ENCODE measurements at regions not wholly inside any gene's neighbourhood (a gene's known extent, or its start where the extent isn't known, plus 50 kb on each side); places are given as distances from the start of the nearest gene placed in this dataset.
A peak's percentile ranks its signal among the peaks of the same experiment; 100 is the strongest.
"Not testable (repeated sequence)": the region's sequence is repeated elsewhere in the genome, so short reads cannot be mapped to it uniquely, and the experiment has no call there.

DNA sequence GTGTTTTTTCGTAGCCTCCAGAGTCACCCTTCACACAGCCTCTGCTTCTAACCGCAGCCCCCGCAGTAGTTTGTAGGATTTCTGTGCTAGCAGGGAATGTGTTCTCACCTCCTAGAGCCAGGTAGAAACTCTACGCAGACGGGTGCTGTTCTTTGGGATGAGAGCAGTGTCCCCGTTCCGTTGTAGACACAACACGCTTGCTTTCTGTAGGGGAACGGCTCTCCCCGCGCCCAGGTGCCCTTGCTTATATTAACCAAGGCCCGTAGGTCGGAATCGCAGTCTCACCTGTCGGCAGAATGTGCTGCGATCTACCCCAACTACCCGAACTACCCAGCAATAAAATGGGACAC lies 111.8 kb upstream of the NBPF11 start:
- DNase-seq = no peak

DNA sequence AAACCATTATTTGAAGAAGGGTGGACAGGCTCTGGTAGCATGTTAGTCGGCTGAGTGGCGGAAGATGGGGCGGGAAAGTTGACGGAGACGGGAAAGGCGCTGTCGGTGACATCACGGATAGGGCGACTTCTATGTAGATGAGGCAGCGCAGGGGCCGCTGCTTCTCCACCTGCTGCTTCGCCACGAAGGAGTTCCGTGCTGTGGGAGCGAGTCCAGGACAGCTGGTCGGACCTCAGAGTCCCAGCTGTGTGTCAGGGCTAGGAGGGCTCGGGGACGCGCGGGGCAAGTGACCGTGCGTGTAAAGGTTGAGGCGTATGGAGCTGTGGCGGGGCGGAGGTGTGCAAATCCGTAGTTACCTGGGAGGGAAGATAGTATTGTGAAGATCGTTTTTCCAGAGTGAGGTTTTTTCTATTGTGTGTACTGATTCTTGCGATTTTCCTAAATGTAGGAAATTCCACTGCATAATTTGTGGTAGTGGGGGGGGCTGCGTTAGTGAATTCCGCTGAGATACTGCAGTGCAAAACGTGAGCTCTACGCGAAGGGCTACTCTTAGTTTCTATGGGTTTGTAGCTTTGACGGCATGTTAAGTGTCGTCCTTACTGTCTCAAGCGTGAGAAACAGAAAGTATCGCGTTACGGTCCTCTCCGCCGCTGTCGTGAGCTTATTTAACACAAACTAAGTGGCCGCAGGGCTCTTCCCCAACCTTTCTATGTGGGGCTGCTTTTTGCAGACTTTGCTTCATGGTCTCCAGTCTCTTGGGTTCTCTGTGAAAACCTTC lies 111.2 kb upstream of the NBPF11 start:
- peak; percentile 77 for DNase-seq

DNA sequence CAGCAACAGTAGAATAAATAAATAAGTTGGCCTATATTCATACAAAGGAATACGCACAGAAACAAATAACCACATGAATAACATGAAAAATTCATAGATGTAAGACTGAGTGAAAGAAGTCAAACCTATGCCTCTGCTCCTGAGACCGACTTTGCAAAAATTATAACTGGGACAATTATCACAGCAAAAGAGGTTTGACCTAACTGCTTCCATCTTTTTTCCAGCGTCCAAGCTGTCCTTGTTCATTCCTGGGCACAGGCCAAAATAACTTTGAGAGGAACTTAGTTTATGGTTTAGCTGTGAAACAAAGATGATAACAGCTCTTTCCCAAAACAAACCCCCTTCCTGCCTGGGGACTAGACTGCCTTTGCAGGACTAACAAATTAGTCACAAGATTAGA lies 109.6 kb upstream of the NBPF11 start:
- not testable (repeated sequence) for DNase-seq

DNA sequence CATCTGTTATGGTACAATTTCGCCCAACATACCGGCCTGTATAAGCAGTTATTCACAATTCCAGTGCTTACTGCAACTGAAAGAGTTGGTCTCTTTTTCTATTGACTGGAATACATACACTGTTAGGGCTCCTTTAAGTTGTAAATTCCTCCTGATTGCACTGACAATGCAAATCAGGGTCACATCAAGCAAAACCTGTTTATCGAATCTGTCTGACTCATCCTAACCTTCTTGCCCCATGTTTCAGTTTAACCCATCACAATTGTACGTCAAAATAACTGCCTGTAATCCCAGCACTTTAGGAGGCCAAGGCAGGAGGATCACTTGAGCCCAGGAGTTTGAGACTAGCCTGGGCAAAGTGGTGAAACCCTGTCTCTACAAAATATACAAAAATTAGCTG lies 105.8 kb upstream of the NBPF11 start:
- not testable (repeated sequence) for DNase-seq

DNA sequence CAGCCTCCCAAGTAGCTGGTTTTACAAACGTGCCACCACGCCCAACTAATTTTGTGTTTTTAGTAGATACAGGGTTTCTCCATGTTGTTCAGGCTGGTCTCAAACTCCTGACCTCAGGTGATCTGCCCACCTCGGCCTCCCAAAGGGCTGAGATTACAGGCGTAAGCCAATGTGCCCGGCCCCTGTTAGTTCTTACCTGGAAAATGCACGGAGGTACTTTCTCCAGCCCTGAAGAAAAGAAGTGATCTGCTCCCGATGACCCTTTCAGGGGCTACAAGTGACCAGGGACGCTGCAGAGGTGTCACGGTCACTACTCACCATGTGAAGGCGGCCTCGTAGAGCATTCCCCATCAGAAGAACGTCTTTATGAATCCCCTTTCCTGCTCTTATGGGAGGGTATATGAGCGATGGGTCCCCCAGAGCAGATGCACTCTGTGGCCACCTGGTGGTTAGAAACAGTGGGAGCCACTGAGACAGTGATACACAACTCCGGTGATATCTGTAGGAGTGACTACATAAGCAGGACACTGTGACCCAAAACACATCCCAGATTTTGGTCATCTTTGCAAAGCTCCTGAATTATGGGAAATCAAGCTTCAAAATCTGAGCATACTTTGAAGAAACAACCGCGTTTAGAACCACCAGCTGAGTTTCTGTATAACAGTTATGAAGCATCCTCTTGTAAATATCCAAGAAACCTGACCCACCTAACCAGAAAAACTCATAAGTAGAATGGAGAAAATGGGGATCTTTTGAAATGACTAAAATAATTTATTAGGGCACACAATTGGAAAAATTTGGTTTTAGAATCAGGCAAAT lies 102.7 kb upstream of the NBPF11 start:
- peak; percentile 33 for DNase-seq

DNA sequence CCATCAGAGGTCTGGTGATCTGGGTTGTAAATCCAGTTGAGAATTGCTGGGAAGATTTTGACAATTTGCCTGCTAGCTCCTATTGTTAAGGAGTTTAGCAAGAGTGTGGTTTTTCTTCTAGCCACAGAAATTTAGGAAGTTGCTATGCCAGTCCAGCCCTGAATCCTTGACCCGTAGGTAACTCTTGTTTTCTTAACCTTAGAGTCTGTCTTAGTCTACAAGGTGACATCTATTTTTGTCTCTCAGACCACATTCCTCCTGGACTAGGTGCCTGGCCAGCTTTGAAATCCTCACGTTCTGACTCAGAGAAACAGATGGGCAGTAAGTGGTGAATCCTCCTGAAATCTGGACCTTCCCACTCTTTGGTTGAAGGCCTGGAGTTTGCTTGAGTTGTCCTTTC lies 101.7 kb upstream of the NBPF11 start:
- DNase-seq = not testable (repeated sequence)

DNA sequence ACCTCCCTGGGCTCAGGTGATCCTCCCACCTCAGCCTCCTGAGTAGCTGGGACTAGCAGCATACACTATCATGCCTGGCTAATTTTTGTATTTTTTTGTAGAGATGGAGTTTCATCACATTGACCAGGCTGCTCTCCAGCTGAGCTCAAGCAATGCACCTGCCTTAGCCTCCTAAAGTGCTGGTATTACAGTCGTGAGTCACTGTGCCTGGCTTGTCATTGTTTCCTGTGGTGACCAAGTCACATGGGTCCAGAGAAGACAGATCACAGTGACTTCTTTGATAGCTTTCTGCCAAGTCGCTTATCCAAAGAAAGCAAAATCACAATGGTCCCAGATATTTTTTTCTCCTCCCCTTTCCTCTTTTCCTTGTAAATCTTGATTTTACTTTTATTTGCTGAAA lies 96.7 kb upstream of the NBPF11 start:
- DNase-seq = not testable (repeated sequence)

DNA sequence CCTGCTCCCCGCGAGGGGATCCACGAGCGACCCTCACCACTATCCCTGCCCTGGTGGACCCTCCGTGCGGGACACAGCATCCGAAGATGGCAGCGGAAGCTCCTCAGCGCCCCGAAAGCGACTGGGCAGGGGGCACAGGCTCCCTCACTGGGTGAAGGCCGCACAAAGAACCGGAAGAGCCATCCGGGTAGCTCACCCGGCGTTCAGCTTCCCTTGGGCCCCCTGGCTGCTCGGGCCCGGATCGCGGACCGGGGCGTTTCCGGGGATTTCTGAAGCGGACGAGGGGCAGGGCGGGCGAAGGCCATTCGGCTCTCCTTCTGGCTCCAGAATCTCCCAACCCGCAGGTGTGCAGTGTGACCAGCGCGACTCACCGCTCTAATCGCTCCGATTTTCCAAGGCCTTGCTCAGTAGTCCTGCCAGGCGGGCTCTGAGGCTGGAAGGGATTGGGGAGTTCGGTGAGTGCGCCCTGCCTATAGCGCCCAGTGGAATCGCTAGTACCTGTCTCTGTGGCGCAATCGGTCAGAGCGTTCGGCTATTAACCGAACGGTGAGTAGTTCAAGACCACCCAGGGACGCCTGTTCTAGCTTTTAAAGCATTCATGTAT lies 94.3 kb upstream of the NBPF11 start:
- DNase-seq = not testable (repeated sequence)

DNA sequence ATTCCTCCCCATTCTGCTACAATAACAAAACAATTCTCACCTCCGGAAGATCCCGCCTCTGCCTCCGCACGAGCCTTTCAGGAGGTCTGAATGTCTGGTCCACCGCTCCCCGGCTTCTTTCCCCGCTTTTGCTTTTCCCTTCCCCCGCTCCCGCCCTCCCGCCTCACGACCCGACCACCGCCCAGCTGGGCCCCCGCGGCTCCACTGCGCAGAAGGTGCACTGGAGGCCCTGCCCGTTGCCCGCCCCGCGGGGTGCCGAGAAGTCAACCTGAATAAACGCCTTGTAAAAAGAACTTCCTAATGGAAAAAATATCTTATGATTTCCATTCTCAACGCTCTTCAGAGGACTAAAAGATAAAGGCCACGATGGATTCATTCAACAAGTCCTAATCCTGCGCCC lies 93.8 kb upstream of the NBPF11 start:
- not testable (repeated sequence) for DNase-seq

DNA sequence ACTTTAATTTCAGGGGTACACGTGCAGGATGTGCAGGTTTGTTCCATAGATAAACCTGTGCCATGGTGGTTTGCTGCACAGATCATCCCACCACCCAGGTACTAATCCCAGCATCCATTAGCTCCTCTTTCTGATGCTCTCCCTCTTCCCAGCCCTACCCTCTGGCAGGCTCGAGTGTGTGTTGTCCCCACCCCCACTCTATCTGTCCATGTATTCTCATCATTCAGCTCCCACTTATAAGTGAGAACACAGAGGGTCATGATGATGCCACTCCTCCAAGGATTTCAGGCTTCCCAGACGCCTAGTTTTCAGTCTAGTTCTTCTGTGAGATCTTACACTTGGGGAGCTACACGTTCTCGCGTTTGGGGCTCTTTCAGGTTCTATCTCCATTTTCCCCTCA lies 93.4 kb upstream of the NBPF11 start:
- DNase-seq = not testable (repeated sequence)

DNA sequence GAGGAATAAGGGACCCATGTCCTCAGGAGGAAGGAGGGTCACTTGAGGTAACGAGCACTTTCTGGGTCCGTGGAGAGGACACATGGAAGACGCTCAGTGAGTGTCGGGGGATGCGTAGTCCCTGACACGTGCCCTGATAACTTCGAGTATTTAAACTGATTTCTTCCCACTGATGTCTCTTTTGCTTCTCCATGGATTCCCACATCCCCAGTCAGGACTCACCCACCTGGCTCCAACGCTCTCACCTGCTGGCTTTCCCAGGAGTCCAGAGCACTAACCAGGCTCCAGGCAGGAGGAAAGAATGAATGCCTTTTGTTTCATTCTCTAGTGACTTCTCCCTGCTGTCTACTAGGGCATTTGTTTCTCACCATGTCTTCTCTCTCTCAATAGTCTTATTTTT lies 81.2 kb upstream of the NBPF11 start:
- DNase-seq = not testable (repeated sequence)

DNA sequence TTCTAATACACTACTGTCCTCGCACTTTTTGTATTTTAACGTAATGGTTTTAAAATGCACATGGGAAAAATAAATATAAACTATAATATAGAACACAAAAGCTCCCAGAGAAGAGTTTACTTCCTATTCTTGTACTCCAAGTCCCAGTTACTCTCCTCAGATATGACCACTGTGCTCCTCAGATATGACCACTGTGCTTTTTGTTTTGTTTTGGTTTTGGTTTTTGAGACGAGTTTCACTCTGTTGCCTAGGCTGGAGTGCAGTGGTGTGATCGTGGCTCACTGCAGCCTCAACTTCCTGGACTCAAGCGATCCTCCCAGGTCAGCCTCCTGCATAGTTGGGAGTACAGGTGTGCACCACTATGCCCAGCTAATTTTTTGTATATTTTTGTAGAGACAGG lies 76.8 kb upstream of the NBPF11 start:
- DNase-seq = not testable (repeated sequence)

DNA sequence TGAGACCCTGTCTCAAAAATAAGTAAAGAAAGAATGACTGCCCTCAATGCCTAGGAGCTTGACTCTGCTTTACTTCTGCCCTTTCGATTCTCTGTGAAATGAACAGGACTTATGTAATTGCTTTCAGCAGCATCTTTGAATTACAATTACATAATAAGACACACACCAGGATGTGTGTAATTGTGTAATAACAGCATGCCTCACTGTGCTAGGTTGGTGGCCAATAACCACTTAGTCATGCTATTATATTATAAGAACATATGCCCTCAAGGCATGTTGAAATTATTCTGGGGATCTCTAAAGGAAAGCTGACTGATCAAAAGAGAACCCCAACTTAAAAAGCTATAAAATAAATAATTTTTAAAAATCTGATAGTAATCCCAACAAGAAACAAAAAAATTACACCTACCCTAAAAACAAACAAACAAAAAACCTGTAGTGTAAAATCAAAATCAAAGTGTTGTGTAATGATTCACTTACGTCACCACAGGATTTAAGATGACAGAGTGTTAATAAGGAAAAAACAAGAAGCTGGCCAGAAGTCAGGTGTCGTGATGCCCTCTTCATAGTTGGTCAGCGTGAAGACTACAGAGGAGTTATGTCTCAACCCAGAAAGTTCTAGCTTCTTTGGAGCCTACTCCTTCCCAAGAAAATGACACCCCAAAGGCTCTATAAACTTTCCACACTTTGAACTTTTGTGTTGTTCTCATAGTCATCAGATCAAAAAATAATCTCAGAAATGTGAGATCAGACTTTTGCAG lies 70.5 kb upstream of the NBPF11 start:
- DNase-seq = not testable (repeated sequence)

DNA sequence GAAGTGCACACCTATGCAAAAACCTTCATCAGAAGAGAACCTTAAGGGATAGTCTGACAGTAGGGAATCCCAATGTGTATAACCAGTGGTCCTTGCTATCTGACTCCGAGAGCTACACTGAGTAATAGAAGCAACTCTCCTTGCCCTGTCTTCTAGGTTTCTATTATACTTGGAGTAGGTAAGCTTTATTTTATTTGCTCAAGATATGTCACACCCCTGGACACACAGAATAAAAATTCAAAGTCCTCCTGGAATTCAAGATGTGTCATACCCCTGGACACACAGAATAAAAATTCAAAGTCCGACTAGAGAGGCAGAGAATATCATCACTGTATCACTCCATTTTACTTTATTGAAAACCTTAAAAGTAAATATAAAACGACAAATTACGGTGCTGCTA lies 69.5 kb upstream of the NBPF11 start:
- DNase-seq = not testable (repeated sequence)

DNA sequence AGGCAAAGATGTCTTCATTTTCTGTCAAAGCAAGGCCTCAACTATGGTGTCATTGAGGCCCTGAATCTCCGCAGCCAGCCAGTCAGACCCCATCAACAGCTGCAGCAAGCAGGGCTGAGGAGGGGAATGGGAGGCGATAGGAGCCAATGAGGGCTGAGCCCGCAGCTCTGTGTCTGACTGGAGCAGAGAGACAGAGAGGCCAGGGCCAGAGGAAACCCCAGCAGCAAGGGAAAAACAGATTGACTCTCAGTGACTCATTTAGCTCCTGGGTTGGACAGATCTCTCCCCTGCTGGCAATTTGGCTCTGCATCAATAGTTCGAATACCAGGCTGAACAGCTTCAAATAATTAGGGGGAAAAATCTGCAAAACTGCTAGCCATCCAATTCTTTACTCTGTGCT lies 67.1 kb upstream of the NBPF11 start:
- DNase-seq = not testable (repeated sequence)

DNA sequence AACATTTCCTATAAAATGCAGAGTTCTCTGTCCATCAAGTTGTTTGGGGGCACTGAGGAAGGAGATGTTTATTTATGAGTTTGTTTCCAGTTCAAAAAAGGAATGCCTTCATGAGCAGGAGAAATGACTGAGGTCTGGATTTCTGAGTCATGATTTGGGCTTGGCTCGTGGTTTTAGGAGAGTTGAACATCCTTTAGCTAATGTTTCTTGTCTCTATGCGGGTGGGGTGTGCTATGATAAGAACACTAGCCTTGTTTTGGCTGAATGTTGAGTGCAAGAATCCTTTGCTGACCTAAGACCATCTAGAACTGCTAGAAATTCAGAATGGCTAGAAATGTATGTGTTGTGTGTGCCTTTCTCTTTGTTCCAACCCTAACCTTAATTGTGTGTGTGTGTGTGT lies 59.1 kb upstream of the NBPF11 start:
- not testable (repeated sequence) for DNase-seq

DNA sequence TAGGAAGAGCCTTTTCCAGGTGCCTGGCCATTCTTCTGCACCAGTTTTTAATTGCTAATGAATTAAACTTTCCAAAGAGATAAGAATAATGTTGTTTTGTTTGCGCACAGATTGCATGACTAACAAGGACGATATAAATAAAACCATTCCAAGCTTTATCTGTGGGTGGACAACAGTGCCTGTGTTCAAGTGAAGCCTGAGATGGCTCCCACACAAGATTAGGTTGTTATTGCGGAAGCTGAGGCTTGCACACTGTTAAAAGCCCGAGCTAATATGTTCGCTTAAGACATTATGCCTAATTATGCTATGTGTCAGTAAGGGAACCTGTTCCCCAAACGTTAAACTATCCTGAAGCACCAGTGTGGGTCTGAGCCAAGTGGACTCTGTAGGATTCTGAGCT lies 58.5 kb upstream of the NBPF11 start:
- not testable (repeated sequence) for DNase-seq

DNA sequence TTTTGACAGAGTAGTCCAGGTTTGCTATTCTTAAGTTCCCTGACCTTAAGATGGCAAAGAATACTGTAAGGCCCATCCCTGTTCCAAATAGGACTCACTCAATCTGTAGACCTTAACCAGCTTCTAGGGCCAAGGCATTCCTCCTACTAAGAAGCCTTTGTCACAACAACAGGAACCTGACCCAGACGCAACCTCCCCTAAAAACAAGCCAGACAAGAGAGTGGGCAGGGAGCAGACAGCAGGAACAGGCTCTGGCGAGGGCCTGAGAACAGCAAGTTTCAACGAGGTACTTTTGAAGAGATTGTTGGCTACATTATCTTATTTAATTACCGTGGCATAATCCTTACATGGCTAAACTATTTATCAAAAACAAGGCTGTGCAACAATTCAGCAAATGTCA lies 58.1 kb upstream of the NBPF11 start:
- not testable (repeated sequence) for DNase-seq

DNA sequence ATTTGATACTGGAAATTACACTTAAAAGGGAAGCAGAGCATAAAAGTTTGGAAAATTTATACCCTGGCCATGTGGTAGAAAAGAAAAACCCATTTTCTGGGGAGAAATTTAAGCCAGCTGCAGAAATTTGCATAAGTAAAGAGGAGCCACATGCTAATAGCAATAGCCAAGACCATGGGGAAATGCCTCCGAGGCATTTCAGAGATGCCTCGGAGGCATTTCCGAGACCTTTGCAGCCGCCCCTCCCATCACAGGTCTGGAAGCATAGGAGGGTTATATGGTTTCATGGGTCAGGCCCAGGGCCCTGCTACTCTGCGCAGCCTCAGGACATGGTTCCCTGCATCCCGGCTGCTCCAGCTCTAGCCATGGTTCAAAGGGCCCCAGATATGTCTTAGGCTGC lies 49.9 kb upstream of the NBPF11 start:
- not testable (repeated sequence) for DNase-seq
